ENCODE measurements at regions not wholly inside any gene's neighbourhood (a gene's known extent, or its start where the extent isn't known, plus 50 kb on each side); places are given as distances from the start of the nearest gene placed in this dataset.
"Not testable (repeated sequence)": the region's sequence is repeated elsewhere in the genome, so short reads cannot be mapped to it uniquely, and the experiment has no call there.

DNA sequence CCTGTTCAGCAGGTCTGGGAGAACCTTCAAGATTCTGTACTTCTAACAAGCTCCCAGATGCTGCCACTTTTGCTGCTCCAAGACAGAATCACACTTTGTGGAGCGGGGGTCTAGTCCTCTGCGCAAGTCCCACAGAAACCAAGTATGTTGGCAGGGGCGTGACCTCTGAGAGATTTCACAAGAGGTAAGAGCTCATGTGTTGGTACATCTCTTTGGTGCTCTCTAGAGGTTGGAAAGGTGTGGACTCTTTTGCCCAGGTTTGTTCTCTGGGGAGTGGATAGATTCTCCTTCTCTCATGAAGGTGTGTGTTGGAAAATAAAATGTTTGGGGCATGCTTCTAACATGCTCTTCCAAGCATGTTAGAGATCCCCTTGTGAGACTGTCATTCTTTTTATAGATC, 340.9 kb upstream of the IRAK1BP1 start:
- no peak for DNase-seq (ENCODE audit: low spot score in 2 of 2, unreplicated experiment in 2 of 2)
- H3K4me1 Mint-ChIP-seq = no peaks in the 10 kb centered on the region
- no peaks in the 10 kb centered on the region for H3K36me3 Mint-ChIP-seq
- no peak overlapping the region for H3K4me3 Mint-ChIP-seq
- peaks cover 14% of the 10 kb centered on the region for H3K27me3 Mint-ChIP-seq (ENCODE audit: low read depth)
- peaks cover 3% of the 10 kb centered on the region for H3K9me3 Mint-ChIP-seq
- no peak overlapping the region for H3K27ac Mint-ChIP-seq
- TF ChIP-seq, protein P1, sequence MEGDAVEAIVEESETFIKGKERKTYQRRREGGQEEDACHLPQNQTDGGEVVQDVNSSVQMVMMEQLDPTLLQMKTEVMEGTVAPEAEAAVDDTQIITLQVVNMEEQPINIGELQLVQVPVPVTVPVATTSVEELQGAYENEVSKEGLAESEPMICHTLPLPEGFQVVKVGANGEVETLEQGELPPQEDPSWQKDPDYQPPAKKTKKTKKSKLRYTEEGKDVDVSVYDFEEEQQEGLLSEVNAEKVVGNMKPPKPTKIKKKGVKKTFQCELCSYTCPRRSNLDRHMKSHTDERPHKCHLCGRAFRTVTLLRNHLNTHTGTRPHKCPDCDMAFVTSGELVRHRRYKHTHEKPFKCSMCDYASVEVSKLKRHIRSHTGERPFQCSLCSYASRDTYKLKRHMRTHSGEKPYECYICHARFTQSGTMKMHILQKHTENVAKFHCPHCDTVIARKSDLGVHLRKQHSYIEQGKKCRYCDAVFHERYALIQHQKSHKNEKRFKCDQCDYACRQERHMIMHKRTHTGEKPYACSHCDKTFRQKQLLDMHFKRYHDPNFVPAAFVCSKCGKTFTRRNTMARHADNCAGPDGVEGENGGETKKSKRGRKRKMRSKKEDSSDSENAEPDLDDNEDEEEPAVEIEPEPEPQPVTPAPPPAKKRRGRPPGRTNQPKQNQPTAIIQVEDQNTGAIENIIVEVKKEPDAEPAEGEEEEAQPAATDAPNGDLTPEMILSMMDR (IDR thresholded peaks at IDR 0.05; ENCODE audit: unreplicated experiment) = no peak

DNA sequence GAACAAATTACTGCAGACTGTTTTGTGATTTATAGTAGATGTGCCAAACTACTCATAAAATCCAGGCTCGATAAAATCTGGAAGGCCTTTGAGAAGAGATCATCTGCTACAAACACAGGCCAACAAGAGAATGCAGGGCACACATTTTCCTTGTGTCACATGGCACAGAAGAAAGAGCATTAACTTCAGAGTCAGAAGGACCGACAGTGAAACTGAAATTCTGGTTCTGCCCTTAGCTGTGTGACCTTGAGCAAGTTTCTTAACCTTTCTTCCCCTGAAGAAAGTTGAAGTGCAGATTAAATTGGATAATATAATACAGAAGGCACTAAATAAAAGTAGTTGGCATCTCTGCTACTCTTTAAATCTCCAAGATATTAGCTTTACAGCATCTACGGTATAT, 338.4 kb upstream of the IRAK1BP1 start:
- TF ChIP-seq, protein P1 (IDR thresholded peaks at IDR 0.05; ENCODE audit: unreplicated experiment) = no peak
- Mint-ChIP-seq H3K4me1 (no peaks in the 10 kb centered on the region), H3K9me3 (no peaks in the 10 kb centered on the region), H3K27me3 (ENCODE audit: low read depth) (peaks cover 10% of the 10 kb centered on the region), H3K36me3 (no peaks in the 10 kb centered on the region), H3K4me3 (no peak overlapping the region), H3K27ac (no peak overlapping the region)
- no peak for DNase-seq (ENCODE audit: low spot score in 2 of 2, unreplicated experiment in 2 of 2)

DNA sequence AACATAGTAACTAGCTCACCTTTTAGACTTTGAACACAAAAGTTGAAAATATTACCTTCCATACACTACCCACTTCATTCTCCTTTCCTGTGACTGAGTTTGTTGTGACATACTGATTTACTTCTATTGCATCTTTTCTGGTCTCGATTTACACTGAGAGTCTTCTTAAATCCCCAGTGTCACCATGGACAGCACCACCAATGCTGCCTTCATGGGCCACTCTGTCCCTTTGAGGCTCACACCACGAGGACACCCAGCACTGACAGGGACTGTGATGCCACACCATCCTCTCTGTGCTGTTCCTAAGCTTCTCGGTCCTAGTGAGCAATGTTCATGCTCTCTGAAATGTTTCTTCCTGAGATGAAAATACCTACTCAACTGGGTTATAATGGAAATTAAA, 337.1 kb upstream of the IRAK1BP1 start:
- DNase-seq (ENCODE audit: low spot score in 2 of 2, unreplicated experiment in 2 of 2) = no peak
- Mint-ChIP-seq H3K27ac (no peak overlapping the region), H3K4me3 (no peak overlapping the region), H3K9me3 (no peaks in the 10 kb centered on the region), H3K27me3 (ENCODE audit: low read depth) (peaks cover 10% of the 10 kb centered on the region), H3K36me3 (no peaks in the 10 kb centered on the region), H3K4me1 (no peaks in the 10 kb centered on the region)
- TF ChIP-seq, protein P1 (IDR thresholded peaks at IDR 0.05; ENCODE audit: unreplicated experiment) = no peak

DNA sequence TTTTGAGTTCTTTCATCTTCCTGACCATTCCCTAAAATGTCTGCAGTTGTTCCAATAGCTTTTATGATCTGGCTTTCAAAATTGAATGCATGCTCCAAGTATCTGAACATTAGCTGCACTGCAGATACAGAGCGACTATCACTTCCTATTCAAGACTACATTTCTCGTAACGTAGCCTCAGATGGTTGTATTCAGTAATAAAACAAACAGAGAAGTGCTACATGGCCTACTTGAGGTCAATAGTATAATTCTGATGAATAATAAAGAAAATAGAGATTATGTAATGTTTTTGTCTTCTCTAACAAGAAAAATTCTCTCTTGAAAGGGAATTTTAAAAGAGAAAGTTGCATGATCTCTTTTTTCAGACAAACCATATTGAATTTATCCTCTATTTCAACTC, 333.9 kb upstream of the IRAK1BP1 start:
- Mint-ChIP-seq H3K4me3 (no peak overlapping the region), H3K9me3 (no peaks in the 10 kb centered on the region)

DNA sequence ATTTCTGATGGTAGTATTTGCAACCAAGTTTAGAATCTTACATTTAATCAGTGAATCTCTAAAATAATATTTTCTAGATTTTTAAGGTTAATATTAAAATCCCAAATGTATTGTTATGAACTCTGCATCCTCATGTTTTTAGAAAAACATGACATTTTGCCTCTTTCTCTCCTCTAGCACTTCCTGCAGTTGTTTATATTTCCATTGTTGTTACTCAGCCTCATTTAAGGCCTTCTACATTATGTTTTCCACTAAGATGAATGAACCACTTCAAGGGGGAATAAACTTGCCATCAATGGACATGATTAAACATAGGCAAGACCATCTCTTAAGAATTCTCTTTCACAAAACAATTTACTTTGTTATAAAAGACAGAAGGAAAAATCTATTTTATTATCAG, 333.5 kb upstream of the IRAK1BP1 start:
- Mint-ChIP-seq H3K4me3 (no peak overlapping the region), H3K27me3 (ENCODE audit: low read depth) (peaks cover 11% of the 10 kb centered on the region), H3K9me3 (no peaks in the 10 kb centered on the region), H3K36me3 (no peaks in the 10 kb centered on the region), H3K27ac (no peak overlapping the region), H3K4me1 (no peaks in the 10 kb centered on the region)
- no peak for DNase-seq (ENCODE audit: low spot score in 2 of 2, unreplicated experiment in 2 of 2)
- TF ChIP-seq, protein P1 (IDR thresholded peaks at IDR 0.05; ENCODE audit: unreplicated experiment) = no peak

More for the DNA sequence above, 333.9 kb upstream of the IRAK1BP1 start:
- TF ChIP-seq, protein P1 (IDR thresholded peaks at IDR 0.05; ENCODE audit: unreplicated experiment) = no peak
- Mint-ChIP-seq H3K27ac (no peak overlapping the region), H3K4me1 (no peaks in the 10 kb centered on the region), H3K27me3 (ENCODE audit: low read depth) (peaks cover 11% of the 10 kb centered on the region), H3K36me3 (no peaks in the 10 kb centered on the region)
- no peak for DNase-seq (ENCODE audit: low spot score in 2 of 2, unreplicated experiment in 2 of 2)

DNA sequence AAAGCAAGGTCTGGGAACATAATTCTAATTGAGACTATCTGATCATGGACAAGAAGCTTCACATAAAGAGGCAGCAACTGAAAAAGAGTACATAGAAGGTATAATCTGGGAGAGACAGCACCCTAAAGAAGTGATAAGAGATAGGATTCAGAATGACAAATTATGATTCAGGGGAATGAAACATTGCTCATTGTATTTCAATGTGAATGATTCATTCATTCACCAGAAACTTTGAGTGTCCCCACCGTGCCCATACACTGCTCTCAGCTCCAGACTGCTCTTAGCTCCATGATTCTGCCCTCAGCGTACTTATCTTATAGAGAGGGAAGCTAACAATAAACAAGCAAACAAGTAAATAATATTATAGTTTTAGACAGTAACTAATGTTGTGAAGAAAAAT, 329.3 kb upstream of the IRAK1BP1 start:
- TF ChIP-seq, protein P1 (IDR thresholded peaks at IDR 0.05; ENCODE audit: unreplicated experiment) = no peak
- peaks cover 8% of the 10 kb centered on the region for H3K27me3 Mint-ChIP-seq (ENCODE audit: low read depth)
- no peak overlapping the region for H3K4me3 Mint-ChIP-seq
- no peak for DNase-seq (ENCODE audit: low spot score in 2 of 2, unreplicated experiment in 2 of 2)
- H3K27ac Mint-ChIP-seq = no peak overlapping the region
- no peaks in the 10 kb centered on the region for H3K4me1 Mint-ChIP-seq
- no peaks in the 10 kb centered on the region for H3K9me3 Mint-ChIP-seq
- H3K36me3 Mint-ChIP-seq = no peaks in the 10 kb centered on the region

DNA sequence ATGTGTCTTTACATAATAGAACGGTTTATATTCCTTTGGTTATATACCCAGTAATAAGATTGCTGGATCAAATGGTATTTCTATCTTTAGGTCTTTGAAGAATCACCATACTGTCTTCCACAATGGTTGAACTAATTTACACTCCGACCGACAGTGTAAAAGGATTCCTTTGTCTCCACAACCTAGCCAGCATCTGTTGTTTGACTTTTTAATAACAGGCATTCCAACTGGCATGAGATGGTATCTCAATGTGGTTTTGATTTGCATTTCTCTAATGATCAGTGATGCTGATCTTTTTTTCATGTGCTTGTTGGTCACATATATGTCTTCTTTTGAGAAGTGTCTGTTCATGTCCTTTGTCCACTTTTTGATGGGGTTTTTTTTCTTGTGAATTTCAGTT, 319.7 kb upstream of the IRAK1BP1 start:
- not testable (repeated sequence) for H3K4me3 Mint-ChIP-seq; DNase-seq (ENCODE audit: low spot score in 2 of 2, unreplicated experiment in 2 of 2); H3K27me3 Mint-ChIP-seq (ENCODE audit: low read depth); H3K27ac Mint-ChIP-seq; H3K36me3 Mint-ChIP-seq; H3K4me1 Mint-ChIP-seq; H3K9me3 Mint-ChIP-seq

Data from mesothelial cell of epicardium (in vitro differentiated cells).